Left lobe of liver (tissue), 2 donors: ENCODE measurements at regions not wholly inside any gene's neighbourhood (a gene's known extent, or its start where the extent isn't known, plus 50 kb on each side); places are given as distances from the start of the nearest gene placed in this dataset.
"Not testable (repeated sequence)": the region's sequence is repeated elsewhere in the genome, so short reads cannot be mapped to it uniquely, and the experiment has no call there.

Experiments used
- ATAC-seq: fragments of 200-7000 bp; cut with Tn5 transposase; one replicate; pipeline ENCODE4 v1.9.1; 2020; ENCODE audit warnings: mild to moderate bottlenecking, moderate library complexity
- DNase-seq: peaks from one replicate; pipeline ENCODE4 v3.0.0-alpha.2; 2020; ENCODE audit warnings: low spot score
- donor health status: DM: no; HTN: no; CAD: no; lungs with moderate emphysema.
- donor health status: DM: no; HTN: yes; CAD: no.

DNA sequence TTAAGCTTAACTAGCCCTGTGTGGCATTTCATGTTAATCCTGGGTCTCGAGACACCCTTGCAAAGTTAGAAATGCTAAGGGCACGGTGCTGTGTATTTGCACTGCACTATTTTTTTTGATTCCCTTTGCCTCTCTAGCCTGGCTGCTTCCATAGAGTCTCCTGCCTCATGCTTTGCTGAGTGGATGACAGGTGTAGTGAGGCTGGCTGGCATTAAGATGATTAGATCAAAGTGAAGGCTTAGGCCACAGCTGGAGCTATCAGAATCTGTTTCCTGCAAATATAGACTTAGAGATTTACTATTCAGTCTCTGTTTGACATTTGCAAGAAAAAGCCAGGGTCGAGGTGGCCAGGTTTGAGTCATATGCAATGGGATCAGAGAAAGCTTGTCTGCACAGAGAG, 791.1 kb downstream of the AACS start:
- ATAC-seq, result no peak
- DNase-seq, result no peak

DNA sequence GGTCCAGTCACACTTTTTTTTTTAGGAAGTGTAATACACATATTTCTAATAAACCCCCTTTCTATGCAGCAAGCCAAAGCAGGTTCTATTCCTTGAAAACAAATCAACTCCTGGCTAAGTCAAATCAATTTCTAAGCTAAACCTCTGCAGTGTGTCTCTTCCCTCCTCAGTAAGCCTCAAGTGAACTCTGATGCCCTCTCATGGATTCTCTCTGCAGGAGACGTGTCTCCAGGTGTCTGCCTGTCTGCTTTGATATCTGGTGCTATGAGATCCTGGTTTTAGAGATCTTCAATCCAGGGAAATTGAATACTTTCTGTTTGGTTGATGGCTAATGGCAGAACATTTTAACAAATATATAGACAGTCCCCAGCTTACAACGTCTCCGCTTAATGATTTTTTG, 791.7 kb downstream of the AACS start:
- ATAC-seq (no peak), DNase-seq (no peak)

DNA sequence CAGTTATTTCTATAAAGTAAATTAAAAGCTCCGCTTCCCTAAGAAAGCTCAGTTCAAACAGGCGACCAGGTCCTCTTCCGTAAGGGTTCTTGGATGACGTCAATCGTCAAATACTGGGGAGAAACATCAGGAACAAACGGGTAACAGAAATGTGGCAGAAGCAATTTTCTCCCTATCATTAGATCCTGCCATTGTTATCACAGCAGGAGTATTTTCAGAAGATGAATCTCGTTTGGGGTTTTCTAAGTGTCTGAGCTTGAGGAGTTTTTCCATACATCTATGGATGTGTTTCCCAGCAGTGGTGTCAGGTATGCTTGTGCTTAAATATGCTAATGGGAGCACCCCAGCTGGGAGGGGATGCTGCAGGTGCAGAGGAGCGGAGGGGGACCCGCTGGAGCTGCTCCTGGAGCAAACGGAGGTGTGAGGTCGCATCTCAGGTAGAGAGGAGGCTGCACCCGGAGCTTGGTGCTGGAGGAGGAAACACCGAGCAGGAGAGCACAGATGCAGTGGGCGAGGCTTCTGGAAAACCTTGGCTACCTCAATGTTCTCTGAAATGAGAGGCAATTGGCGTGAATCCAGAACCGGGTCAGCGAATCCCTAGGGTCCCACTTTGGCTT, 795.5 kb downstream of the AACS start:
- peak; percentile 44 for DNase-seq
- no peak for ATAC-seq

DNA sequence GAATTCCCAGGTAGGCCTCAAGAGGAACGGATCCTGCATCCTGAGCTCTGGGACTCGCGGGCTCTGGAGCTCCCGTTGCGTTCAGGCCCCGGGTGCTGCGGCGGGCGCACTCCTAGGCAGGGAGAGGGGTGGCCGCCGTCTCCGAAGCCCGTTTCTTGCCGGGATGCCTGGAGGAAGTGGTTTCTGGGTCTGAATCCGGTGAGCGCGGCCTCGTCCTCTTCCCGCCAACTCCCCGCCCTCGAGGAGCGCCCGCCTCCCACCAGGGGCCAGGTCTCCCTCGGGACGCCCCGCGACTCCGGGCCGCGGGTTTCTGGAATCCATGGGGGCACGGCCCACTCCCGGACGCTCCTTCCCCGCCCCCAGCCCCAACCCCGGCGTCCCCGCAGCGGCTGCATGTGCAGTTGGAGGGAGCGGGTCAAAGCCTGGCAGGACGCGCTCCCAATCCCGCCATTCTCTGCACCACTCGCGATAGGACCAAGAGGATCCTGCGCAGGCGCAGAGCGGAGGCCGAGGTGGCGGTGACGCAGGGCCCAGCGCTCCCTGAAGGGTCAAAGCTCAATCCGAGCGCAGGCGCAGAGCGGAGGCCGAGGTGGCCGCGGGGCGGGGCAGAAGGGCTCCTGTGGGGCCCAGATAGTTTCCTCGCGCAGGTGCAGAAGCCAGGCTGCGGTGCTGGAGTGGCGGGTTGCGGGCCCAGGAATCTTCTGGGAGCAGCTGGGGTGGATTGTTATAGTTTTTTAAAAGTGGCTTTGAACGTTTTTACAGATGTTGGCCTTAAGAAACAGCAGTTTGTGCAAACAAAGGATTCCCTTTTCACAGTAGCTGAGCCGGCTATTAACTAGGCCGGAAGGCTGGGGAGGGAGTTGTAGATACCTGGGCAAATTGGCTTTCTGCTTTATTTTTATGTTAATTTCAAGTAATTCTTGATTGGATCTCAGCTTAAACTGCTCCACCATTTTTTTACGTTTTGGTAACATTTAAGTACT, 796.4 kb downstream of the AACS start:
- peak; percentile 99 for ATAC-seq
- DNase-seq, result peak; percentile 92

DNA sequence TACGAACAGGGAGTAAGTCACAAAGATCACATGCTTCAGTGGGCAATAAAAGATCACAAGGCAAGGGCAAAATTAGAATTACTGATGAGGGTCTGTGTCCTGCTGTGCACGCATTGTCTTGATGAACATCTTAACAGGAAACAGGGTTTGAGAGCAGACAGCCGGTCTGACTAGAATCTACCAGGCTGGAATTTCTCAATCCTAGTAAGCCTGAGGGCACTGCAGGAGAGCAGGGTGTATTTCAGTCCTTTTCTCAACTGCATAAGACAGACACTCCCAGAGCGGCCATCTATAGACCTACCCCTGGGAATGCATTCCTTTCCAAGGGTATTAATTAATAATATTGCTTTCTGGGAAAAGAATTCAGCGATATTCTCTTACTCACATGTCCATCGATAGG, 800.0 kb downstream of the AACS start:
- not testable (repeated sequence) for ATAC-seq, DNase-seq

DNA sequence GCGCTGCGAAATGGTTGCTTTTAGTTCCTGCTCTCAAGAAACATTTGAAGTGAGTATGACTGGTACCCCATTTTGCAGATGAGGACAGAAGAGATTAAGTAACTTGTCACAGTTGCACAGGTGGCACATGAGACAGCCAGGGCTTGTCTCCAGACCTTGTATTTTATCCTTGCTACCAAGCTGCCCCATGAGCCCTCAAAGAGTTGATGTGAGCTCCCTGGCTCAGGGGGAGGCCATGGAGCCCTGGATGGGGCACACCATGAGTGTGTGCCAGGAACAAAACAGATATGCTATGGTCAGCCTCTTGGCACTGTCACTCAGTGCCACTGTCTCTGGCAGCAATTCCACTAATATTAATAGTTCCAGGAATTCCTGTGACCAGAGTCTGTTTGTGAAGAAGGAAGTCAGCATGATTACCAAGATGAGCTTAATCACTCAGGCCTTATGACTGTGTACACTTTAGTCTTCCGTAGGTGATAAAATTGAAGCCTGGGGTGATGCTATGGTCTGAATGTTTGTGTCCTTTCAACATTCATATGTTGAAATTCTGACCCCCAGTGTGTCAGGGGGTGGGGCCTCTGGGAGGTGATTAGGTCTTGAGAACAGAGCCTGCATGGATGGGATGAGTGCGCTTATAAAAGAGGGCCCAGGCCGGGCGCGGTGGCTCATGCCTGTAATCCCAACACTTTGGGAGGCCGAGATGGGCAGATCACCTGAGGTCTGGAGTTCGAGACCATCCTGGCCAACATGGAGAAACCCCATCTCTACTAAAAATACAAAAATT, 806.8 kb downstream of the AACS start:
- DNase-seq, result no peak

DNA sequence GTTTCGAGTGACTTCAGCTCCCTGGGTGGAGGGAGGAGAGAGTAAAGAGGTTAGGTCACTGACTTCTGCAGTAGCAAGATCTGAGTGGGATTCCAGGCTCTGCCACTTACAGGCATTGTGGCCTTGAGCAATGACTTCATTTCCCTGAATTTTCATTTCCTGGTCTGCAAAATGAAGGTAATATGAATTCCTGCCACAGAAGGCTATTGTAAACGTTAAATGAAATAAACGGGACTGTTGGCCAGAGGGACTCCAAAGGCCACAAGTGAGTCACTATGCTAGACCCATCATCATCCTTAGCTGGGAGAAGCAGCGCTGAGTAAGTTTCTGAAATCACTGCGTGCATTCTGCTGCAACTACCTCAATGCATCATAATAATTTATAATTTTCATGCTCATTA, 807.8 kb downstream of the AACS start:
- ATAC-seq (no peak), DNase-seq (no peak)

More for the DNA sequence above, 806.8 kb downstream of the AACS start:
- ATAC-seq, result no peak

DNA sequence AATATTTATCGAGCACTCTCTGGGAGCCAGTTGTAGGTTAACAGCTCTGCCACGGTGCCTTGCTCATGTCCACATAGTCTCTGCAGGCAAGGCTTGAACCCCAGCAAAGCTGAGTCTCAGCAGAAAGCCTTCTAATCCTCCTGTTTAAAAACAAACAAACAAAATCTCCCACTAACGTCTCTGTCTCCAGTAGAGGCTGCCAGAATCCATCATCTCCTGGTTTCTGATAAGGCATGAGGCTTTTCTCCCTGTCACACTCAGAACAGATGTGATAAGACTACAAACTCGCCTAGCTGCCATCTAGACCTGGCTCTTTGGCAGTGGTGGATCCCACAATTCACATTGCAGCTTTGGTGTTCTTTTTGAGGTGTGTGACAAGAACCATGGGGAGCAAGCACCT, 813.2 kb downstream of the AACS start:
- DNase-seq (no peak), ATAC-seq (no peak)

DNA sequence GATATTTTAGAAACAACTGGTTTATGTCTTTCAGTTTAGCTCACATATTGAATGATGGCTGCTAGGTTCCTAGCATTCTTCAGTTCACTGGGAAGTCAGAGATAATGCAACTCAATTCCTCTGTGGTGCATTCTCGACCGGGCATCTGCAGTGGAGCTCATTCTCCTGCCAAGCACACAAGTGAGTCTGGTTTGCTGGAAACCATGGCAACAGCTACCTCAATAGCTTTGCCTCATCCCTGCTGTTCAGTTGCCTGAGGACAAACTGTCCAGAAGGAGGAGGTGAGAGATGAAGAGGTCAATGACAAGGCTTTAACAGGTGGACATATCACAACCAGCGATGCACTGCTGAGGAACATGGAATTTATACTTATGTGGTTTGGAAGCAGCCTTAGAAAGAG, 816.9 kb downstream of the AACS start:
- ATAC-seq (no peak), DNase-seq (no peak)

DNA sequence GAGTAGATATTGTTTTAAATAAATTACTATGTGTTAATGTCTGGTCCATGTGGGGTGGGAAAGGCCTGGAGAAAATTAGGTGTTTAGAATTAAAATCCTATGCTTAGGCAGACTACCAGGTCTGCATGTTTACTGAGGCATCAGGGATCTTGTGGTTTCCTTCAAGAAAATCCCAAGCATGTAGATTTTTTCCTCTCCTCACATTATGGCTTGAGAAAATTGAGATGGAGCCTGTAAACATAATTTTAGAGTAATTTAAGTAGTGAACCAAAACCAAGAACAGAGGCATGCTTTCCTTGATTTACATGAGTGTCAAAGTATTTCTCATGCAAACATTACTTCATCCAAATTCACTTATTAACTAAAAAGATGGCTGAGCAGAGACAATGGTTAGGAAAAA, 823.7 kb downstream of the AACS start:
- no peak for DNase-seq
- no peak for ATAC-seq

DNA sequence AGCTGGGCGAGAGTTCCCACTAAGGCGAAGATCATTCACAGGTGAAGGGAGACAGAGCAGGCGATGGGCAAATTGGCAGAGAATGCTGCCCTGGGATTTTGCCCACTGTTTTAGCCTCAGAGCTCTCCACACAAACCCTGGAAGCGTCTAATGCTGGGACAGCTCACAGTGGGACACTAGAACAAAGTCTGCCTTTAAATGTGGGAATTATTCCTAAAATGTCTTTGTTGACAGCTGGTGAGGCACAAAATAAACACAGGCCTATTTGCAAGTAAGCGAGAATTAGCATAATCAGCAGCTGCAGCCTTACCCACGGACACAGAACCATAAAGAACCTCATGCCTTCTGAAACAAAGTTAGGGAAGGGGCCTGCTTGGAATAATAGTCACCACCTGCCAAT, 824.5 kb downstream of the AACS start:
- DNase-seq (no peak), ATAC-seq (no peak)

DNA sequence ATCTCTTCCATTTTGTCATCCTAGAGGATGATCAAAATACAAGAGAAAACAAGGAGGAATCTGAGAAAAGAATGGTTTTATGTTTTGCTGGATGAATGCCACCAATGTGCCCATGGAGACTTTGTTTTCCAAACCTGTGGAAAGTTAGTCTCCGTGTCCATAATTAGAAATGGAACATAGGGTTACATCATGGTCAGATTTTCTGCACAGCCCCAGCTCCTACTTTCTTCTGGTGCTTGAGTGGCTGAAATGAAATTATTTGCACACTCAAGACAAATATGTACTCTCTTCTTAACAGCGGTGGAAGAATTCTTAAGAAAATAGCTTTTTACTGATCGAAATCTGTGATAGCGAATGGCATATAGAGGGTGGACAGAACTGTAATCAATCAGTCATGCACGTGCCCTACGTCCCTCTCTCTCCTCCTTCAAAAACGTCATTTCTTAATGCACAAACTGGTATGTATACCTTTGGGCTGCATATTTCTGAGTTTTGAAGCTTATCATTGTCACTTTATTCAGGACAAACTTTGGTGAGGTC, 825.2 kb downstream of the AACS start:
- ATAC-seq (no peak), DNase-seq (no peak)

DNA sequence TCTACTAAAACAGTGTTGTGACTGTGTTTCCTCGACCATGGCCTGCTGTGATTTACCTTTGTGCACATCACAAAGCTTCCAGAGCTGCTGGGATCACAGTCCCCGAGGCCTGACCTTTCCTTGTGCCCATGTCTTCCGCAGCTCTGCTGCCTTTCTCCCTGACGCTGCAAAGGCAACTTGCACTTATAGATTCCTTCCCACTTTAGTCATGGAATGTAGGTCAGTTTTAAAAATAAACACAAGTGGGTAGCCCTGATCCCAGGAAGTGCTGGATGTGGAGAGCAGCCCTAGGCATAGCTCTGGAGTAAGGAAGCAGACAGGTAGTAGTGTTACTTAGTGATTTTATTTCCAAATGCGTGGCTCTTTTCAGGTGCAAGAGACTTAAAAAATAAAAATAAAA, 825.7 kb downstream of the AACS start:
- ATAC-seq (no peak), DNase-seq (no peak)

DNA sequence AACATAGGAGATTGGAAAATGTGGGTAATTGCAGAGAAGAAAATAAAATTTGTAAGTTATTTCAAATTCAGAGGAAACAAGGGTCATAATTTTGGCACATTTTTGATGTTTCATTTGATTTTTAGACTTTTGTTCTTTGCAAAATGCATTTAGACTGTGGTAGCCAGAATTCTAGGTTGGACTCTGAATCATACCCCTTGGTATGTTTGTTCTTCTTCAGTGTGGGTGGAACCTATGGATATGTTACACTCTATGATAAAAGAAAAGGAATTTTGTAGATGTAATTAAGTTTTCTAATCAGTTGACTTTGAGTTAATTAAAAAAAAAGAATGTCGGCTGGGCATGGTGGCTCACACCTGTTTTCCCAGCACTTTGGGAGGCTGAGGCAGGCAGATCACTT, 827.0 kb downstream of the AACS start:
- ATAC-seq (no peak), DNase-seq (no peak)

DNA sequence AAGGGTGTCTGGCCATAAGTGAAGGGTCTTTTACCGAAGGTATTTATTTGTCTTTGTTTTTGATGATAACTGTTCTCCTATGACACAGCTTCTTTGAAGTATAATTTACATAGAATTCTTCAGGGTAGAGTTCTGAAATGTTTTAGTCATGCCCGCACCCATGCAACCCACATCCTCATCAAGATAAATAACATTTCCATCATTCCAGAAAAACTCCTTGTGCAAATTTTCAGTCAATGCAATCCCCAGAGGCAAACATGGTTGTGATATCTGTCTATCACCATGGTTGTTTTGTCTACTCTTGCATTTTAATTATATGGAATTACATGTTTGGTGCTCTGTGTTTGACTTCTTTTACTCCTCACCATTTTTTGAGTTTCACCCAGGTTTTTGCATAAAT, 837.8 kb downstream of the AACS start:
- ATAC-seq (no peak), DNase-seq (no peak)

DNA sequence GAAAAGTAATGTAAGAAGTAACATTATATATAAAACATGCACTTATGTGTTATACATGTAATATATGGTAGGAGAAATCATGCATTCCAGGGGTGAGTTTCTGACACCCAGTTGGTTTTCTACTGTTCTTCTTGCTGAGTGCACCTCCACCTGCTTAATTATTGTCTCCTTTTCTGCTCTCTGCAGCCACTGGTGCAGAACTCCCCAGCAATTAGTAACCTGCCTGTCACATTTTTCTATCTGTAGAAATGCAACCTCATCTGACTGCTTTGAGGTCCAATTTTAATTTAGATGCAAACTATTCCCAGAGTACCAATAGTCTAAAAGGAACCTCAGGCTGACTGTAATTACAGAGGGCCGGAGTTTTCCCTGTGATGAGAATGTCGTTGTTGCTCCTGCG, 842.1 kb downstream of the AACS start:
- ATAC-seq, result no peak
- DNase-seq, result no peak

DNA sequence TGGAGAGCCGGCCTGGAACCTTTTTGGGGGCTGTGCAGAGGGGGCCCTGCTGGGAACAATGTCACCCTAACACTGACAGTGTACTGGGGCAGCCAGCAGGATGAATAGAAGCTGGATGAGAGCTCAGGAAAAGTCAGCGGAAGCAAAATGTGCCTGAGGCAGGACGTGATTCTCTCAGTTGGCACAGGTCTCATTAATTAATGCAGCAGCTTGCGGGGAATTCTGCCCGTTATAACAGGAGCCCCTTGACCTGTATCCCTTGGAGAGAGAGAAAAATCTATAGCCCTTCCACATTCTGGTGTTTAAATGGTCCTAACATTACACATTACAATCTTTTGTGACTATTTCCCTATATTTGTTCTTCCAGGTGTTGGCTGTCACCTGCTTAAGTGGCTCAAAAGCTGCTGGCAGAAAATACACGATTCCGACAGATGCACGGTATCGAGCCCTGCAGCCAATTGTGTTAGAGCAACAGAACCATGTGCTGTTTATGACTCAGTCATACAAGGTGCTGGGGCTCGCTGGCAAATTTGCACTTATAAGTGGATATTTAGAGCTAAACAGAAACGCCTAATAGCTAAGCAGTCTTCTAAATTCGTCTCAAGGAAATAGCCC, 854.7 kb downstream of the AACS start:
- ATAC-seq (no peak), DNase-seq (no peak)

DNA sequence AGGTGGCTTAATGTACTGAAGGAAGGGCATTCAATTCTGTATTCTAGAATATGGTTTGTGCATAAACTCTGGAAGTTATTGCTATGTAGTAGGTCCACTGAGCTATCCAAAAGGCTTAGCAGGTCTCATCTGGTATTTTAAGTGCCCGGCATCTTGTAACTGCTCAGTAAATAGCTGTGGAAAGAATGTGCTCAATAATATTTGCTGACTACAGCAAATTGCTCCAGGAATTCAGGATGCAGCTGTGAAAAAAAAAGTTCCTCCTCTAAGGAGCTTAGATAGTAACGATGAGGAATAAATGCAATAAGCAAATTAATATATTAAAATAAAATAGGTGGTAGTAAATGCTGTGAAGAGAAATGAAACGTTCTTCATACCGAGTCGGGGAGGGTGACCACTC, 857.1 kb downstream of the AACS start:
- ATAC-seq (no peak), DNase-seq (no peak)

DNA sequence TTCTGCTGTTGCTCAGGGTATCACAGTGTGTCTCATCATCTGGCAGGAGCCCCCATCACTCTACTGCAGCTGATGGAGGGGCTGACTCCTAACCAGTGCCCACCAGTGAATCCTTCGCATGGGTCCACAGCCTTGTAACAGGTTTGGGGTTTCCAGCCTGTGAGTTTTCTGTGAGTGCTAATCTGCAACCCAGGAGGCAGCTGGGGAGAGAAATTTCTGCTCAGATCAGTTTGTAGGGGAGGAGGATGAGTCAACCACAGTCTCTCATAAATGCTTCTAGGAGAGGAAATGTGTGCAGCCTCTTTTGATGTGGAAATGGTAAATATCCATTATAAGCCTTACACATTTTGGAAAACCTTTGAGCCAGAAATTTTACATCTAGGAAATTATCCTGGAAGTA, 871.3 kb downstream of the AACS start:
- ATAC-seq (no peak), DNase-seq (no peak)

DNA sequence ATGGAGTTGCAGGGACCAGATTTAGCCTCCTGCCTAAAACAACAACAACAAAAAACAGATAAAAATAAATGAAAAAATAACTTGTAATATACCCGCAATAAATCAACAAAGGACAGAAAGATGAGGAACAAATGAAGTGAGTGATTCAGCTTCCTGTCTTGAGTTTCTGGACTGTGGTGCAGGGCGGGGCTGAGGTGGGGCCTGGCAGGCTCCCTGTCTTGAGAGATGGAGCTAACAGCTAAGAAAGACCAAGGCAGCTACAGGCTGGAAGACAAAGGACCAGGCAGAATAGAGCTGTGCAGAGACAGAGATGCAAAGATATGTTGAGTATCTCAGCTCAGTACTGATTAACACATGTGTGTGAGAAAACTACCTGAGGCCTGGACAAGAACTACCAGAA, 879.2 kb downstream of the AACS start:
- ATAC-seq (no peak), DNase-seq (no peak)

DNA sequence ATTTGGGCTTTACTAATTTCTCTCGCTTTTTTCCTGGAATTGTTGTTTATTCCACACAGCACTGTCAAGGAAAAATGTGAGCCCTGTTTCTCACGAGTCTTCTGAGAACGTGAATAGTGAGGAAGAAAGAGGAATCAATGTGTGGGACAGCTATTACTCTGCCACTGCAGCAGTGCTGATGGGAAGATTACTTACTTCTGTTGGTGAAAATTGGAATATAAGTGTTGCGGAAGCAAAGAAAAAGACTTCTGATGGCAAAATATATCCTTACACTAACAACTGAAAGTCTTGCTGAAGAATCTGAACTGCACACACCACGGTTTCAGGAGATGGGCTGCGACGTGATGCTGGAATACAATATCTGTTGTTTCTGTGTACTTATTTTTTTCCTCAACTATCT, 884.2 kb downstream of the AACS start:
- no peak for ATAC-seq
- no peak for DNase-seq
